ENCODE measurements at regions not wholly inside any gene's neighbourhood (a gene's known extent, or its start where the extent isn't known, plus 50 kb on each side); places are given as distances from the start of the nearest gene placed in this dataset.
"Not testable (repeated sequence)": the region's sequence is repeated elsewhere in the genome, so short reads cannot be mapped to it uniquely, and the experiment has no call there.

DNA sequence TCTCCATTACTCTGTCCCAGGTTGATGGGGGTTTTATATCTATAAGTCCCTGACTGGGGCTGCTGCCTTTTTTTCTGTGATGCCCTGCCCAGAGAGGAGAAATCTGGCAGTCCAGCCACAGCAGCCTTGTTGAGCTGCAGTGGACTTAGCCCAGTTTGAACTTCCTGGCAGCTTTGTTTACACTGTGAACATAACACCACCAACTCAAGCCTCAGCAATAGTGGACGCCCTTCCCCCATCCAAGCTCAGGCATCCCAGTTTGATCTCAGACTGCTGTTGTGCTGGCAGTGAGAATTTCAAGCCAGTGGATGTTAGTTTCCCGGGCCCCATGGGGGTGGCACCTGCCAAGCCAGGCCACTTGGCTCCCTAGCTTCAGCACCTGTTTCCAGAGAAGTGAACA lies 298.5 kb upstream of the KDM5D start:
- DNase-seq = no peak

DNA sequence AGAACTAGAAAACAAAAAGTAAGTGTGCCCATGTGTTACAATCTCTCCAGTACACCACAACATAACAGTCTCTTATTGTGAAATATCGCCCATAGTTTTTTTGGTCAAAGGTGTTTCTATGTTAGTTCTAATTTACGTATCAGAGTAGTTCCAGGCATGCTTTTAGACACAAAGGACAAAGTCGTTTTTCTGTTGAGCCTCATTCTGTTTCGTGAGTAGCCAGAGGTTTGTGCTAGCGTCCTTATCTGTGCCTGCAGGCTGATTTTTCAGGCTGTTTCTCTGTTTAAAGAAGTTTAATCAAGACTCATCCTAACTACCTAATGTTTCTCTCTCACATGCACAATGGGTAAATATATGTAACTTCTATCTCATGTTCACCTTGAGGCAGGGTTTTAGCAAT lies 281.1 kb upstream of the KDM5D start:
- DNase-seq = no peak

DNA sequence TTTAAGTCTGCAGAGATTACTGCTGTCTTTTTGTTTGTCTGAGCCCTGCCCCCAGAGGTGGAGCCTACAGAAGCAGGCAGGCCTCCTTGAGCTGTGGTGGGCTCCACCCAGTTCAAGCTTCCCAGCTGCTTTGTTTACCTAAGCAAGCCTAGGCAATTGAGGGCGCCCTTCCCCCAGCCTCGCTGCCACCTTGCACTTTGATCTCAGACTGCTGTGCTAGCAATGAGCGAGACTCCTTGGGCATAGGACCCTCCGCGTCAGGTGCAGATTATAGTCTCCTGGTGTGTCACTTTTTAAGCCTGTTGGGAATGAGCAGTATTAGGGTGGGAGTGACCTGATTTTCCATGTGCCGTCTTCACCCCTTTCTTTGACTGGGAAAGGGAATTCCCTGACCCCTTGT lies 248.9 kb upstream of the KDM5D start:
- not testable (repeated sequence) for DNase-seq

DNA sequence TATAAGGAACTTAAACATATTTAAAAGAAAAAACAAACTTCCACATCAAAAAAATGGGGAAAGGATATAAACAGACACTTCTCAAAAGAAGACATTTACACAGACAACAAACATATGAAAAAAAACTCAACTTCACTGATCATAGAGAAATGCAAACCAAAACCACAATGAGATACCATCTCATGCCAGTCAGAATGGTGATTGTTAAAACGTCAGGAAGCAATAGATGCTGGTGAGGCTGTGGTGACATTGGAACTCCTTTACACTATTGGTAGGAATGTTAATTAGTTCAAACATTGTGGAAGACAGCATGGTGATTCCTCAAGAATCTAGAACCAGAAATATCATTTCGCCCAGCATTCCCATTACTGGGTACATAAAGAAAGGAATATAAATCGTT lies 228.5 kb upstream of the KDM5D start:
- no peak for DNase-seq

DNA sequence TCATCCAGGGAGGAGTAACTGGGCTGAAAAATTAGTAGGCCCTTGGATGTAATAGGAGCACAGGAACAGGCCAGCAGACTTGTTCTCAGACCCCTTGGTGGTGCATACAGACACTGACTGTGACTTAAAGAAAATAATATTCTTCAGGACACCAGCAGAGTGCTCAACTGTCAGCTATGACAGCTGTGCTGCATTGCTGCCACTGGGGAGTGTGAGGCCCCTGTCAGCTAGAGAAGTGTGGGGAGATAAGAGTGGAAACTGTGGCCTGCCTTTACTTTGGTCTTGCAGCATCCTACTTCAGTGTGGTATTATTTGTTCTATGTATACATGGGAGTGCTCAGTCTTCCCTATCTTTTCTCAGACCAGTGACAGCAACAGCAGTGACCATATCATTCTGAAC lies 203.2 kb upstream of the KDM5D start:
- no peak for DNase-seq

DNA sequence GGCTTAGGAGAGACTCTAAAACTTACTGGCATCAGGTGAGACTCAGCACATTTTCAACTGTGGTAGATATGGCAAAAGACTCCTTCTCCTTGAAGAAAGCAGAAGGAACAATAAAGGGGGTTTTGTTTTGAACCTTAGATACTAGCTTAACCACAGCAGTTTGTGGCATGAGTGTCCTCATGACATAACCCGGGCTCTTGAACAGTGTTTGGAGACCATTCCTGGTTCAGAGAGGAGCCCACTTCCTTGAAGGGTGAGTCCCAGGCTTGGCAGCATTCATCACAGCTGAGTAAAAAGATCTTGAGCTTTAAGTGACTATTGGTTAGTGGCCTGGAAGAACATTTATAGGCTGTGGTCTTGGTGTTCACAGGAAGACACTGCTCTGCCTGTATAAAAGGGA lies 154.5 kb upstream of the KDM5D start:
- no peak for DNase-seq

DNA sequence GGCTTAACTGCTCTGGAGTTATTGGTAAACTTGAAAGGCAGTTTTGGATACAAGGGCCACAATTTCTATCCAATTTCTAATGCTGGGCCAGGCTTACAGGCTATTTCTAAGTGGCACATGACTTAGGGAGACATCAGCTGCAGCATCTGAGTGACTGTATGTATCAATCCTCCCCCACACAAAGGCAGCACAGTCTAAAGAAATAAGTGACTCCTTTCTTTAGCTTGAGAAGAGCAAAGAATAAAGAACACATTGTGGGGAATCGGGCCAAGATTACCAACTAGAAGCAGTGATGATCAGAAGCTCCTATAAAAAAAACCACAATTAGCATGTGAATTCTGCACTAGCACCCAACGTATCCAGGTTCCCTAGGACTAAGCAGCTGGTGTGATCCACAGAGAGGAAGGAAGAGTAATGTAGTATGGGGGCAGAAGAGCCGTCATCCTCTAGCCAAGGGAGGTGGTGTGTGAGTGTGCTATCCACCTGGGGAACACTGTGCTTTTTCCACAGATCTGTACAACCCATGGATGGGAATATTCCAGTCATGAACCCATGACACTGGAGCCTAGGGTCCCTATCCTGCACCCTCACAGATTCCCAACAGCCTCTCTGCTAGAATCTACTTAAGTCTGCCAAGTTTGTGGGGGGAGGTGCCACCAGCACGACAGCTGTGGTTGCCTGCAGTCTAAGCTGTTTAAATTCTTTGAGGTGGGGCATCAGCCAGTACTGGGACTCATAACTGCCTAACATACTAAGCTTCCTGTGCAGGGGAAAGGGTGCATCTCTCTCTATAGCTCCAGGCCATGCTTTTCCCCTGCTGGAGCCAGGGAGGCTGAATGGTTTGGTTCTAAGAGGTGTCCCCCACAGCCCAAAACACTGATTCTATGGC lies 147.8 kb upstream of the KDM5D start:
- DNase-seq = no peak

DNA sequence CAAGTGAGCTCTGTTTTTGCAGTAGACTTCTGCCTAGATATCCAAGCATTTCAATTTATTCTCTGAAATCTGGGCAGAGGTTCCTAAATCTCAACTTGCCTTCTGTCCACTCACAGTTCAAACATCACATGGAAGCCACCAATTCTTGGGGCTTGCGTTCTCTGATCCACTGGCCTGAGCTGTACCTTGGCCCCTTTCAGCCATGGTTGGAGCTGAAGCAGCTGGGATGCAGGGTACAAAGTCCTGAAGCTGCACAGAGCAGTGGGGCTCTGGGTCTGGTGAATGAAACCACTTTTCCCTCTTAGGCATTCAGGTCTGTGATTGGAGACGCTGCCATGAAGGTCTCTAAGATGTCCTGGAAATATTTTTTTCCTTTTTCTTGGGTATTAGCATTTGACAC lies 137.6 kb upstream of the KDM5D start:
- DNase-seq = no peak

DNA sequence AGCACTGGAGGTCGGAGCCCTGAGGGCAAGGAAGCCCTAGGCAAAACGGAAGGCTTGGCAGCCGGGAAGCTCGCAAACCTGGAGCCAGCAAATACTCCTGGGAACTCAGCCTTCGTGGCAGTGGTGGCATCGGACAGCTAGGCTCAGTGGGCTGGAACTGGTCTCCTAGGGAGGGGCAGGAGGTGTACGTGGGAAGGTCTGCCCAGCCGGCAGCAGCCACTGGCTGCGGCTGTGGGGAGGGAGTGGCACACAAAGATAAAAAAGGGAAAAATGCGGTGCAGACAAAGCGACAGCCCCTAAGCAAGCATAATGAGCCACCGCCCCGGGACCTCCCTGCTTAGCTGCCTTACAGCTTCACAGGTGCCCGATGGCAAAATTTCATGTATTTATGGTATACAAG lies 125.2 kb upstream of the KDM5D start:
- DNase-seq = no peak

DNA sequence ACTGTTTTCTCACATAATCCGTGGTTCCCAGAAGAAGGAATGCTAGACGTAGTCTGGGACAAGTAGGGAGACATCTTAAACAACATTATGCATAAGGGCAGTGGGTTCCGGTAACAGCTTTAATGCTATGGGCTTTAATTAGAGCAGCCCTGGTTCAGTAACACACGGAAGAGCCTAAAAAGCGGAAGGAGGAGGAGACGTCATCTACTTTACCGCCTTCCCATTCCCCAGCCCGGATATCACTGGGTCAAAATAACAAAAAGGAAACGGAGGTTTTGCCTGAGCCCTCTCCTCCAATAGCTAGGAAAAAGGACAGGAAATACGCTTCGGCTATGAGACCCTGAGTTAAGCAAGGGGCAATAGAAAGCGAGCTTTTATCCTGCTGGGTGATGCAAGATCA lies 124.8 kb upstream of the KDM5D start:
- no peak for DNase-seq

DNA sequence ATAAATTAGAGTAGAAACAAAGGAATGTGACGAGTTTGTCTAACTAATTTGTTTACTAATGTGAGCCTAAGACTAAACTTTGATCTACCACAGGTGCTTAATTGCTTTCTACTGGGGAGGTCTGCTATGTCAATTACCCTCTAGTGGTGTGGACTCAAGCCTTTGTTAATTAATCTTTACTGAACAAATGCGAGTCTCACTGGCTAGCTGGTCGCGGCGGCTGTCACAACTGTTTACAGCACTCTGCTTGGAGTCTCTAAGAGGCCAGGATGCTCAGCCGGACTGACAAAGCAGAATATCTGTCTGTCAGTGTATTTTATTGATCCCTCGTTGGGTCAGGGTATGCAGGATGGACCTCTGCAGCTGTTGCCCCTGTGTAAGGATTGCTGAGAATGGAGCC lies 124.1 kb upstream of the KDM5D start:
- no peak for DNase-seq

DNA sequence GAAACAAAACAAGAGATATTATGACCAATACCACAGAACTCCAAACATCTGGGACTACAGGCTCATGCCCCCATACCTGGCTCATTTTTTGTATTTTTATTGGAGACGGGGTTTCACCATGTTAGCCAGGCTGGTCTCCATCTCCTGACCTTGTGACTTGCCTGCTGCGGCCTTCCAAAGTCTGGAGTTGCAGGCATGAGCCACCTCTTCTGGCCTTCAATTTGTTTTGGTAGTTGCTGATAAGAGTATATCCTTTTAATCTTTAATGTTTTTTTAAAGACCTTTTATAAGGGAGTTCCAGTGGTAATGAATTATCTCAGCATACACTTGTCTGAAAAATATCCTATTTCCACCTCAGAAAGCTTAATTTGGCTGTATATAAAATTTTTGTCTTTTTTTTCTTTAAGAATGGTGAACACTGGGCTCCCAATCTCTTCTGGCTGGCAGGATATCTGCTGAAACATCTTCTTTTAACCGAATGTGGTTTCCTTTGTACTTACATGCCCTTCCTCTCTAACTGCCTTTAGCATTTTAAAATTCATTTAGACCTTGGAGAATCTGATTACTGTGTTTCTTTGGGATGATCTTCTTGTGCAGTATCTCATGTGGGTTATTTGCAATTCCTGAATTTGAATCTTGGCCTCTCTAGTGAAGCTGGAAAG lies 112.1 kb upstream of the KDM5D start:
- DNase-seq = no peak

DNA sequence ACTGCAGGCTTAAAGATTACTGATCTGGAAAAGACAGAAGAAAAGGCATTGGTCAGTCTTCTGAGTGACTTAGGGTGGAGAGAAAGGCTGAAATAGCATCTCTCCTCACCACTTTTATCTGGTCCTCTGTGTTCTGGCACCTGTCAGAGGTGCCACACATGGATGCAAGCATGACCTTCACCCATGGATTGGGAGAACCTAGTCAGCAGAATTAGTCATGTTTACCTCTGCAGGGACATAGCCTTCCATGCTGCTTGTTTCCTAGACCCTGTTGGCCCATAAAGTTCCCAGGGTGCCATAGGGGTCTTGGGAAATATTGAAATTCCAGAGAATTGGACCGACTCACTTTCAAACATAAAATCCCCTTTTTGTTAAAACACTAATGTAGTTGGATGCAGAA lies 98.4 kb upstream of the KDM5D start:
- no peak for DNase-seq

DNA sequence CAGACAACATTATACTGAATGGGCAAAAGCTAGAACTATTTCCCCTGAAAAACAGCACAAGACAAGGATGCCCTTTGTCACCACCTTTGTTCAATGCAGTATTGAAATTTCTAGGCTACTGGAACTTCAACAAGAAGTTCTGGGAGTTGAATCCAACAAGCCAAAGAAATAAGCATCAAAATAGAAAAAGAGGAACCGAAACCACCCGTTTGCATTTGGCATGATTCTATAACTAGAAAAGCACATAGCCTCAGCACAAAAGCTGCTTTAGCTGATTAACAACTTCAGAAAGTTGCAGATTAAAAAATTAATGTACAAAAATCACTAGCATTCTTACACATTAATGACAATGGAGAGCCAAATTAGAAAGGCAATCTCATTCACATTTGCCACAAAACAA lies 79.6 kb upstream of the KDM5D start:
- no peak for DNase-seq

DNA sequence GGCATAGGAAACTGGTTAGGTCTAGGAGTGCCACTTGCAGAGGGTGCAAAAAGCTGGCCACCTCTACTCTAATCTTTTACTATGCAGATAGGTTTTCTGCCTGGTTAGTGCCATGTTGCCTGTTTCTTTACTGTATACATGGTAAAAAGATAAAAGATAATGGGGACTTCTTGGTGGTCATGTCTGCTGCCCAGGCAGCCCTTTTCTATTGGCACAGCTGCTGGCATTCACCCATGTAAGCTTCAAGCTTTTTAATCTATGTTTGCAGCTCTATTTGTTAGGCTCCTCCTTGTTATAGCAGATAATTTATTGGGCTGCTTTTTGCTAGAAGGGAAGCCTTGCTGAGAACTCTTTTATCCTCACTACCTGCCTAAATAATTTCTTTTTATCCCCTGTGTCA lies 74.0 kb upstream of the KDM5D start:
- no peak for DNase-seq

DNA sequence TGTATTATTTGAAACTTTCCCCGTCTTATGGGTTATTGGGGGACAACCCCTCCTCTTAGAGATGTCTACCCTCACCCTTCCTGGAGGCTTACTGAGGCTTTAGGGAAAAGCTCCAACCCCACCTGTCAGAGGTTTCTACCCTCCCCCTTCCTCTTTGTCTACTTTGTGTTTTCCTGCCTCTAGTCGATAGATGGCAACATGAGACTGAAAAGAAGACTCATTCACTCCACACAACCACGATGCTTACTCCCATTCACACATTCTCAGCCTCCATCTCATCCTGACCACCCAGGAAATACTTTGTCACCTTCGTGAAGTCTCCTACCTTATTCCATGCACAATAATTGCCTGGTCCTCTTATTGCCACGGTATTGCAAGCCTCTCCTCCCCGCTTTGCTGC lies 72.4 kb upstream of the KDM5D start:
- no peak for DNase-seq

DNA sequence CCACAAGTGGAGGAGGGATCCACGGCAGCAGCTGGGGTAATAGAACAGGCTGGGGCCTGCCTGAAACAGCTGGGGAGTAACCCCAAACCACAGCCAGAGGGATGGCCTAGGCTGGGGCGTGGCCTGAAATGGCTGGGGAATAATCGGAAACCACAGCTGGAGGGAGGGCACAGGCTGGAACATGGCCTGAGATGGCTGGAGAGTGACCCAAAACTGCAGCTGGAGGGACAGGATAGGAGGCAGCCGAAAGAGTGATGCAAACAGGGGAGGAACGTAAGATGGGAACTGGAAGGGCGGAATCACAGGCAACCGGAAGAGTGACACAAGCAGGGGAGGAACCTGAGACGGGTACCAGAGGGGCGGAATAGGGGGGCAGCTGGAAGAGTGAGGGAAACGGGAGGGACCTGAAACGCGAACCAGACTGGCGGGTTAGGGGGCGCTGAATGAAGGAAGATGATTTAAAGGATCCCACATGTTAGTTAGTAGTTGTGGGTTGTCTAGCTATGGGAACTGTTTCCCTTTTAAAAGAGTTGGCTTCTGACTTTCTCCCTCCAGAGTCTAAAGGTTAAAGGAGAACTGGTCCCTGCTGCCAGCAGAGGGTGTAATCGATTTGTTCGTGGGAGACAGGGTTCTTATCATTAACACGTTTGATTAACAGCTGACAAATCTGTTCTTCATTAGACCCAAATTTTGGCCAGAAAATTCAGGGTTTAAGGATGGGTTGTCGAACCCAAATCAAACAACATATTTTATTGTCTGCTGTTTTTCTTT lies 71.7 kb upstream of the KDM5D start:
- DNase-seq = peak in 1 of 2 donors; percentile 2

Data from stimulated activated CD4-positive, alpha-beta T cell treated with anti-CD3 and anti-CD28 coated beads, Interleukin-2, amount 100 ng/mL, for 24 hours (primary cell).